NCI-H1105 (cell line): ENCODE measurements at regions not wholly inside any gene's neighbourhood (a gene's known extent, or its start where the extent isn't known, plus 50 kb on each side); places are given as distances from the start of the nearest gene placed in this dataset.

ENCODE experiments used
- DNase-seq: peaks from one replicate; lab custom pipeline; 2025; lab: John Stamatoyannopoulos, UW

DNA sequence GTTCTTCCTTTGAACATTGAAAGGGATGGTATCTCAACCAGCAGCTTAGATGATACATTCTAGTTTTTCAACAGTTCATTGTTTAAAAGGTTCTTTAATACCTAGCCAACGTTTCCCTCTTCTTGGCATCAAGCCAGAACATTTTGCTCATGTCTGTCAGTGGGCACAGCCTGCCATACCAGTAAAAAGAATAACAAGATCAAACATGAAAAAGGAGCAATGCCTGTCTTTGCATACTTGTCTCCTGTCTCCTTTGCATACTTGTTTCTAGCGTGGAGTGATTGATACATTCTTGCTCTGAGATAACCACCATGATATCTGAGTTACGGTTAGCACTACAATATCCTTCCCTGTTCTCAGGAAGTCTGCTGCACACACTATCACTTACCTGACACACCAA, 248.6 kb upstream of the DAPK1 start:
- peak; percentile 7 for DNase-seq

DNA sequence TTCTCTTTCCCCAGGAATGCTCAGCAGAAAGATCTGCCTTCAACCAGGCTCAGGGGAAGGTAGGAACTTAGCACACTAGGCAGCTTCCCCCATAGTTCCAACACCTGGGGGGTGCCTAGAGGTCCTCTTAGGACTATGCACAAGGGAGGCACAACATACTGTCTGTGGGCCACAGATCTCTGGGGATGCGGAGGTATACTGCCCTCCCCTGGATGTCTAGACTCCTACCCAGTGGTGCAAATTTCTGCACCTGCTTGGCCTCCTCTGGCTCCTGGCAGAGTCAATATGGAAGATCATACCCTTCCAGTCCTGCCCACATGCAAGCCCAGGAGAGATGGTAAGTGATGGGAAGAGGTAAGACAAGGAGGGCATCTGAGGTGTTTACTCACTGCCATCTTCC, 247.5 kb upstream of the DAPK1 start:
- no peak for DNase-seq

DNA sequence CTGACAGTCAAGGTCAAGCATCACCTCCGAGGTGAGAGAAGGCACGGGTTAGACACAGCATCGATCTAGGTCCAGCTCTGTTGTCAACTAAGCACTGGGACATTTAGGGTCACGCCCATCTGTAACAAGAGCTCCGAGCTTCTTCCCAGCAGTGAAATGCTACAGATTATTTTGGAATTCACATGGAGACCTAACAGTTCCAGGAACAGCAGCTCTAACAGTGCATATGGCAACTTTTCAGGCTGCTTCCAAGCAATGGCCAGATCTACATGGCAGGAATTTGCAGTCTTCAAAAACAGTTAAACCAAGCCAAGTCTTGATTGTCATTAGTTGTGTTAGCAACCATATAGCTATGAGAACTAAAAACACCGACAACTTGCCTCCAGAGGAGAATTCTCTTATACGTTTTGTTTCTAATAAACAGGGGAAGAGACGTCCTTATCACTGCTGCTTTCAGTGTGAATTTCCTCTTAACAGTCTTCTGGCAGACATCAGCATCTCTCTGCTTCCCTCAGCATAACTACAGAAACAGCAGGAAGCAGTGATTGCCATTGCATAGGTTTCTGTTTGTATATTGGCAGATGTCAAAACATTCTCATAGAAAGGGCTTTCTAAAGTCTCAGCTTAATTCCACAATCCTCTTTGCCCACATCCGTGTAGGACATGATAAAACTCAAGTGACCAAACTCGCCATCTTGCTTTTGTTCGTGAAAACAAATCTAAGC, 242.1 kb upstream of the DAPK1 start:
- DNase-seq: no peak

DNA sequence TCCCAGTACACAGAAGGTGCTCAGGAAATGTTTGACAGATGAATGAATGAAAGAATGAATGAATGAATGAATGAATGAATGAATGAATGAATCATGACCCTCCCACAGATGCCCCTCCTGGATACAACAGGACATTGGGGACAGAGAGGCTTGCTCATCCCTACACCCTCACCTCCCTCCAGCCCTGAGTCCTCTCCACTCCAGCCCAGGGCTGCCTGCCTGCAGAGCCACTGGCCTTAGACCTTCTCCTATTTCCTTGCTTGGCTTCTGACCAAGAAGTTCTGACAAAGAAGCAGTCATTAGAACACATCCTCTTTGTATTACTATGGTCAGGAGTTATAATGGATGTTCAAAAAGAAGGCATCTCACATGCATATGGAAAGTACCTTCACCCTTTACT, 240.7 kb upstream of the DAPK1 start:
- no peak for DNase-seq

DNA sequence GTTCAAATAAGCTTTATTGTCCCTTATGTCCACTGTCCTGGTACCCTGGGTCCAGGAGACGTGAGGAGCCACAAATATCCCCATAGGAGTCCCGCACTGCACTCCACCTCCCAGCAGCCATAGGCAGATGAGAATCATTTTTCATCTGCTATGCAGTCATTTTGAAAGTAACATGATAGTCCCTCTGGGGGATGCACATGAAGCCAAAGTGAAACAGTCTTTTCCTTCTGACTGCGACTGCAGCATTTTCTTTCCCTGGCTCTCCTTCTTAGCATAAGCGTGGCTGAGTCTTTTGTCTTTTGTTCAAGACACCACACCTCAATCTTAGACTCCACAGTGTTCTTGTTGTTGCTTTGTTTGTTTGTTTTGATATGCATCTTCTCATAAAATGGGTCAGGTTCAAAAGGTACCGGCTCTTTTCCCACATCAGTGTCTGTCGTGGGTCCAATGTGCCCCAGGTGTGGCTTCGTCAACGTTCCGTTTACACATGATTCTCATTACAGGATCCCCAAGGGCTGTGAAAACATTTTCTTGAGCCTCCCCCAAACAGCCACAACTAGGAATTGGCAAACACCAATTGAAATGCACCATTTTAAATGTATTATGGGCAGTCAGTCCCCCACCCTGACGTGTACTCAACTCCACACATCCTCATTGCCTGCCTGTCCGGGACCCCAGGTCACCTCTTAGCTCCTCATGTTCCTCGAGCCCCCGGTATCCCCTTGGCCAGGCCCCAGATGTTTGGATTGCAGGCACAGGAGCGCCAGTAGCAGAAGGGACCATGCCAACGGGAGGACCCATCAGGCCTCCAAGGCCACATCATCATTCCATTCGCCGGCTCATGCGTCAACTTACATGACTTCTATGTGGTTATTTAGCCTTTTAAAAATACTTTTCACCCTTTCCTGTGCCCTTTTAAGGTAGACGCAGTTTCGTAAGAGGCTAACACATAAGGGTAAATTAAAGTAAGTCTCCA, 237.8 kb upstream of the DAPK1 start:
- DNase-seq: no peak

DNA sequence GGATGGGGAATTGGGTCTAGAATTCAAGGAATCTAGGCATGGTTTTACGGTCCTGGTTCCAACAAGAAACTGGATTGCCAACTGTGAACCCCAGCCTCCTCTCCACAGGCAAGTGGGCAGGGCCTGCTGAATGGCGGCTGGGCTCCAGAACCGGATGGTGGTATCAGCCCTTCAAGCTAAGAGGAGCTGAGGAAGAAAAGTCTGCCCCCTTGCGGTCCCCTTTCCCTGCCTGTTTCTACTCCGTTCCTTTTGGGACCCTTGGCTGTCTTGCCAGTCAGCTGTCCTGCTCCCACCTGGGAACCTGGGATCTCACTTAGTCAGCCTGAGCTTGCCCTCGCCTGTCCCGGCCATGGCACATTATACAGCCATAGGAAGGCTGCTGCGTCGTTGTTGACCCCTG, 234.4 kb upstream of the DAPK1 start:
- no peak for DNase-seq

DNA sequence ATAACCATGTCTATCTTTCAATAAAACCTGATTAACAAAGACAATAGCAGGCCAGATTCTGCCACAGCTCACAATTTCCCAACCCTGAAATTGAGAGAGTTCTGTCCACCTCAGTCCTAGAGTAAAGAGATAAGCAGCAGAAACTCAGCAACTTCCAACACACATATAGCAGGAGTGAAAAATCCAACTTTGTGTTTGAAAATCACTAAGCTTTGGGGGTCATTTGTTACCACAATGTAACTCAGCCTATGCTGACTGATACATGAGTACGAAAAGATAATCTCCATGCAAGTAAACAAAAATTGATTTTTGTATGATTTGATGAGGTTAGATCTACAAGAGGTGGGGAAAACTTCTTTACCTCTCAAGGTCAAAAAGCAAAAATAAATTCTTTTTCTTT, 231.0 kb upstream of the DAPK1 start:
- DNase-seq: no peak

DNA sequence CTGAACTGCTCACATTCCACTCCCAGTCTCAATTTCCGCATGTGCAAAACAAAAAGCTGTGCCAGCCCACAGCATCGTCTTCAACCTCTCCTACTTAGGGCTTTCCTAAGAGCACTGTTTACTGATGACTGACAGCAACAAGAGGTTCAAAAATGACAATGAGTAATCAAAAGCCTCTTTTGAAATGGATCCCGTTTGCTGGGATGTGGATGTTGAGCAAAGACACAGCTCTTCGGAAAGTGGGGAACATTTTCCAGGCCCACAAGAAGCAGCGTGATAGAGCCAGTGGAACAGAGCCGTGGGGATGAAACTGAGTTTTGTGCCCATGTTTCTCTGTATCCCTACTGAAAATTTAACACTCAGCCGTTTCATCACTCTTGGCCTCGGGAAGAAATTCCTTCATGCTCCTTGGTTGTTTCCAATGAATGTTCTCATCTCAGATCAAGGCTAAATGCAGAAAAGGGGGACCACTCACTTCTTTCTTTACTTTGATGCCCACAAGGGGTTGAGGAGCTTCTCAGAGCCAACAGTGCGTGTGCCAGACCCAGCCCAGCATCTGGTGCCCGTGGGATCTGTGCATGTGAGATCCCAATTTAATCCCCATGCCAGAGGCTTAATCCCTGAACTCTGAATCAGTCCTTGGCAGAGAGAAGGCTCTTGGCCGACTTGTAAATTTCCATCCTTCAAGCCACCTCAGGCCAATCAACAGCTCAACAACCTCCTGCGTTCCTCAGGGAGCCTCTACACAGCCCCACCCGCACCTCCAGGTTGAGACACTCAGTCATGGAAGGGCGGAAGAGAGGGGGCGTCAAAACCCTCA, 230.2 kb upstream of the DAPK1 start:
- DNase-seq: no peak

DNA sequence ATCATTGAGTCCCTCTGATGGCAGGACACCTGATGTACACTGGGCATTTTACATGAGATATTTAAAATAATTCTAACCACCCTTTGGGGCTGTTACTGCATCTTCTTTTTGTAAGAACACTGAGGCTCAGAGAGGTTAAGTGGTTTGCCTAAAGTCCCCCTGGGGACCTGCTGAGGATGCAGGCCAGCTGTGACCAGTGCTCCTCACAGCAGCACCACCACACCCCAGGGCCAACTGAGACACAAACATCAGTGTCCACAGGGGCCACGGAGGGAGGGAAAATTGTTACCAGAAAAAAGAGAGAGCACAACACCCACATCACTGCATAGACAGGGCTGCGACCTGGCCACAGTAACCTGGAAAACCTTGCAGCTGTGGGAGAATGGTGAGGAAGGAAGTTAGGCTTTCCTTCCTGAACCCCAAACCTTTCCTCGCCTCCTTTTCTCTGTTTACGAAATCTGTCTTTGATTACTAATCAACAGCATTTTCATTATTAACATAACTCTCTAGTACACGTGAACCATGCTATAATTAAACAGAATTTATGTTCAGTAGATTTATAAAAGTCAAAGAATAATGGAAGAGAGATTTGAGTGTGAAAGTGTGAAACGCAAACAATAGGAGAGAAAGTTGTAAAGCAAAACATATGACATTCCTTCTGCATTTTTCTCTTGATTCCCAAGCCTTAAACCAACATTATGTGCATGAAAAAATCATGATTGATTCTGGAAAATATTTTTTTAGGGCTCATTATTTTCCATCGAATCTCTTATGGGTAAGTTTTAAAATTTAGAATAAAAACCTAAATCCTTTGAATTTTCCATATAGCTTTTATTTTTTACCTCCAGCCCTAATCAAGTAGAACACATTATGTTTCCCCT, 228.1 kb upstream of the DAPK1 start:
- no peak for DNase-seq

DNA sequence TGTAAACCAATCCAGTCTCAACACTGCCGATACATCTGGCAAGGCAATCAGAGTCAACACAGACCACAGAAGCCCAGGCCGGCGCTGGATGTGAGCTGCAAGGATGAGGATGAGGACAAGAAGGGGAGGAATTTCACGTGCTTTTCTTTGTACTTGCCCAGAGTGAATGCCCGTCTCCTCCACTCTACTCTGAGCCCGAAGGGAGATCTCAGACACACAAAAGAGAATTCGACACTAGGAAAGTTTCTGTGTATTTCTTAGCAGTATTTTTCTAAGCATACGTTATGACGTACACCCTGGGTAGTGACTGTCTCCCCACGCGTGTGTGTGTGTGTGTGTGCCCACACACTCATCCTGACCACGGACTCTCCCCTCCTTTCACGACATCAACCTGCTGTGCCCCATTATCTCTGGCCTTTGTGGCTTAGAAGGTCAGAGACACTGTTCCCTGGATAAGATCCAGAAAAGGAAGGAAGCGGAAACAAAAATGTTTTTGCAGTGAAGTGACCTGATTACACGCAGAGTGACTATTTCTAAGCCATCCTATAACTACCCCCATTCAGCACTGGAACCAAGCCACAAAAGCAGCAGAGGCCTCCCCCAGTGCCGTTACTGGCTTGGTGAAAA, 227.3 kb upstream of the DAPK1 start:
- DNase-seq: no peak

DNA sequence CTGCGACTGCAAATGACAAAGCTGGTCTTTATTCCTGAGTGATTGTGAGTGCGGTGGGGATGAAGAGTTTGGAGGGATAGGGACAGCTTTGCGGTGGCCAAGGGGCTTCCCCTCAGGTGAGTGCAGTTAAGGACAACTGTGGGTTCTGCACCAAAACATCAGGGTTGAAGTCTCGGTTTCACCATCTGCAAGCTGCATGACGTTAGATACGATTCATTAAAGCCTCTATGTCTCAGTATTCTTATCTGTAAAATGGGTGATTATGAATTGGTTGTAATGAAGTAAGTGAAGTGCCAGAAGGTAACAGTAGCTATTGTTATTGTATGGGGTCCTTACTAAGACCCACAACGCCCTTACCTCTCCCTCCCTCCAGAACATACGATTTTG, 226.8 kb upstream of the DAPK1 start:
- no peak for DNase-seq

DNA sequence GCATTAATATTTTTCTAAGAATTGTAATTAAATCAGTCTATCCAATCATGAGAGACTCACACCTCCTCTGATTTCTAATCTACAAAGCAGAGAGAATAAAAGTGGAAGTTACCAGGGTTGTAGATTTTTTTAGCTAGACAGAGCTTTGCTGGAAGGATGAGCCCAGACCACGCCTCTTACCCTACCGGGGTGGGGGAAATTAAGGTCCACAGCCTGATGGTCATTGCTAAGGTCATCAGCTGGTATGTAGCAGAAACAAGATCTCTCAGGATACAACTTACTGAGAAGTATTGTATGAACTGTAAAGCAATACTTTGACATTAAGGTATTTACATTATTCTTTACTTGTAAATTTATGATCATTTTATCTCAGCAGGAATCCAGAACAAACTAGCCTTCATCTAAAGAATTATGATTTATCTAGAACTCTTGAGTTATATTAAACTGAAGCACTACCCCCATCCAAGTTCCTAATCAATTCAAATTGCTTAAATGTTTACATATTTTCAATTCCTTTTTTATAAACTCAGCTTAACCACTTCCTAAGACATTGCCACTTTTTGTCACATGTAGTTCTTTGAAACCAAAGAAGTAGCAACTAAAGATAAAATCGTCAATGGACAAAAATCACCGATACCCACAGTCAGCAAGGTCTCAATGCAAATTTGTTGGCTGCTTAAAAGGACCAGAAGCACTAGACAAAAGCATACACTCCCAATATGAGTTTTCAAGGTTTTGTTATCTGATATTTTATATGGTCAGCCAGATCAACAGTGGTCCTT, 225.8 kb upstream of the DAPK1 start:
- DNase-seq: no peak

DNA sequence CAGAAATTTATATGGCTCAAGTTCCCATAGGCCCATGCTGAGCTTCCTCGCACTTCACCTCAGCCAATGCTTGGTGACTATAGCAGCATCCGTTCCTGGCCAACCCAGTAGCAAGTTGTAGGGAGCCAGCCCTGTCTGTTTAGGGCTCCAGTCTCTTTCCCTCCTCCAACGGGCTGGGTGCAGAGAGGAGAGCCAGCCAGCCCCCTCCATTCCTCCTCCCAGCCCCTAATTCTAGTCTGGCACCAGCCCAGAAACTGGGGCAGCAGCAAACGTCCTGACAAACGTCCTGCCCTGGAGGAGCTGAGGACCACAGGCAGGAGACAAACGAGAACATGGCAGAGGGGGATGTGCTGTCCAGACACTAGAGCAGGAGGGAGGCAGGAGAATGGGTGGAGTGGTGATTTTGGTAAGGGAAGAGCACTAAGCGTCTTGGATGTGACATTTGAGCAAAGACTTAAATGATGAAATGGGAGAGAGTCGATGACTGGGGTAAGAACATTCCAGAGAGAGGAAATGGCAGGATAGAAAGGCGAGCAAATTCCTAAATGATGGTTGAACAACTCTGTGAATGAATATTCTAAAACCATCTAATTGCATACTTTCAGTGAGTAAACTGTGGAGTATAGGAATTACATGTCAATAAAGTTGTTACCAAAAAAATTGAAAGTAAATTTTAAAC, 222.5 kb upstream of the DAPK1 start:
- DNase-seq: no peak

DNA sequence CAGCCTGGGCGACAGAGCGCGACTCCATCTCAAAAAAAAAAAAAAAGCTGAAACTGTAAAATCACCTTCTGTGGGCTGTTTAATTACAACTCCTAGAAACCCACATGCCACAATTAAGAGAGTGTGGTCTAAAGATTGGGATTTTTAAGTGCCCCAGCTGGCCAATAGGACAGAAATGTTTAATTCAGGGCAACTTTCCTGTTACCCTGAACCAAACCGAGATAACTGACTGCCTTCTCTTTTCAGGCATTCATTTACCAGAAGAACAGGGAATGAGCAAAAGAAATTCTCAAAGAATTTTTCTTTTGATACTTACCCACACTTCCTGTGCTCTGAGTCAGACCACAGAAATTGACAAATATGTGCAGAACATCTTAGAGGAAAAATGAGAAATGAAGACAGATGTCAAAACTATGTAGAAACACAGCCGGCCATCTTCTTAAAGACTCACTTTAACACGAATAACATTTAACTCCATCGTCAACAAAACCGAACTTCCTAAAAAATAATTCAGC, 221.3 kb upstream of the DAPK1 start:
- no peak for DNase-seq

DNA sequence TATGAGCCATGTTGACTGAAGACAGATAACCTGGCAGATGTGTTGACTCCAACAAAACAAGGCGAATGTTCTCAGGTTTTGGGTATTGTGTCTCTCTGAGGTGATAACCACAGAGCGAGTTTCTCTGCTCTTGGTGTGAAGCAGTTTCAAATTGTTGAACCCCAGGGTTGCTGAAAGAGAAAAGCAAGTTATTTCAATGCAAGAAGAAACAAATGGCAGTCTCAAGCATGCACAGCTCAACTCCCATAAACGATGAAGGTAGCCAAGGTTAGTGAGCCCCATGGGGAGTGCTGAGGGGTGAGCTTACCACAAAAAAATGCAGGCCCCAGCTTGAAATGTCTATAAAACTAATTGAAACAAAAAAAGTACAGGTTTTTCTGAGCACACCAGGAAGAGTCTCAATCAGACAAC, 220.8 kb upstream of the DAPK1 start:
- no peak for DNase-seq

DNA sequence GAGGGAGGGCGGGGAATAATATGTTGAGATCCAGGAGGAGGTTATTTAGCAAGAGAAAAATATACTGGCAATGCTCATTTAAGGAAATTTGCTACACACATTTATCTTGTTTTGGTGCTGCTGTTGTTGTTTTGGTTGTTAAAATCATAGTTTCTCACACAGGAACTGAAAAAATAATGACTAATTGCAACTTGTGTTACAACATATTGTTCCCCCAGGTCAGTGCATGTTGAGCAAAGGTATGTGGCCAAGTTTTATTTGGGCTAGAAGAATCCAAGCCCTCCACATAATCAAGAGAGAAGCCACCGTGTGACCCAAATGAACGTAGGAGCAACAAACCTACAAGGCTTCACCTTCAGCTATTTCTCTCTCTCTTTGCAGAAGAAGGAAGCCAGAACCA, 220.3 kb upstream of the DAPK1 start:
- DNase-seq: no peak

DNA sequence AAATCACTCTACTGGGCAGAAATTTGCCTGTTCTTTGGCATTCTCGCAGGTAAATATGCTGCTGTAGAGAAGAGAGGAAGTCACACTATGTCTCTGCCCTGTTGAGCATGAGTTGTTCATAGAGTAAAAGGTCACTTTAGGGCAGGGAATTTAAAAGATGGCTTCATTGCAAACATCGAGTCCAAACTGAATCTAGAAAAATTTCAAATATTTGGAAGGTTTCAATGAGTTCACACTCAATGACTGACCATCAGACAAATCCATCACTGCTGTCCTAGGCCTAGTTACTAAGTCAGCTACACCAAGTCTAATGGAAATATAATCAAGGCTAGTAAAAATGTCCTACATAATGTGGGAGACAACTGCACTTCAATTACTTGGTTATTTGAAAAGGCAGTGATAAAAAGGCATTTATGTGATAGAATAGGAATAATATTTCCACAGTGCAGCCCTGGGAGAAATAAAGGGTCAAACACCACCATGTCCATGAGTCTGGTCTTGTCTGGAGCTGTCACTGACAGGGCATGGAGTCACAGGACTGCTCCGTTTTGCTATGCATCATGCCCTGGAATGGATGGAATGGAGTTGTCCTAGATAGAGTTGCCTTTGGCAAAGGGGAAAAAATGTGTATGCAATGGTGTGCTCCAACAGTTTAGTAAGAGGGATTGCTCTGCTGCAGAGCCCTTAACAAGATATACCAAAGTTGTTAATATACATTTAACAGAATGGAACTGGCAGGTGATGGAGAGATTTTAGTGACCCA, 218.5 kb upstream of the DAPK1 start:
- DNase-seq: no peak

DNA sequence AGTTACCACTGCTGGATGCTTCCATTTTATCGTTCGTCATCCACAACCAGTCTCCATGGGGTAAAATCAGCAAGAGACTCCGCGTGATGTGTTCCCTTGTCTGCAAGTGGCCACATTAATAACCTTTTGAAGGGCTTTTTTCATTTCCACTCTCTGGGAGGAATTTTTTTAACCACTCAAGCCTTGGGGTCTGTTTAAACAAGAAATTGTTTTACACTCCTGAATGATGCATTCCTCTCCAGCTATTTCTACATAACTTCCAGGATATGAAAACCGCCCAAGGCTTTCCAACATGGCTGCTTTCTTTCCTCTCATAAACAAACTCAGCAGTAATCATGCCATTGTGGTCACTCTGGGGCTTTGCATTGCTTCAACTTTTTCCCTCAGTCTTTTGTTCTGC, 217.2 kb upstream of the DAPK1 start:
- DNase-seq: no peak

DNA sequence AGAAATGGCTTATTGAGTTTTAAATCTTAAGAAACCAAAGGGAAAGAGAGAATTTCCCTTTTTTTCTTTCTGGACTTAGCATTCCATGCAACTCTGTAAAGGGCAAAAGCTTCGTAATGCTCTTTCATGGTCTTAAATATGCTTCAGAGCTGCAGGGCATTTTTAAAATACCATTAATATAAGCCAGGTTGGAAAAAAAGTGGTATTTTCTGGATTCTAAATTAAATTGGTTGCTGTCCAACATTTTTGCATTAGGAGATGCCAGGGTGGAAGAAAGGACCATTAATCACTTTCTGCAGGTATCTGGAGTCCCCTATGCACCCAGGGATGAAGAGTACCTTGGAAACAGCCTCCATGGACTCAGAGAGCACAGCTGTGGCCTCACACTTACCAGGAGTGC, 215.1 kb upstream of the DAPK1 start:
- DNase-seq: no peak
